Psoas muscle (tissue), 7 donors: ENCODE measurements at regions not wholly inside any gene's neighbourhood (a gene's known extent, or its start where the extent isn't known, plus 50 kb on each side); places are given as distances from the start of the nearest gene placed in this dataset.
"Not testable (repeated sequence)": the region's sequence is repeated elsewhere in the genome, so short reads cannot be mapped to it uniquely, and the experiment has no call there.

Source experiments
- ATAC-seq, 4 donors: fragments of 200-7000 bp; cut with Tn5 transposase; one replicate each; pipeline ENCODE4 v1.9.1; 2020; ENCODE audit warnings: moderate library complexity in 3 of 4, mild to moderate bottlenecking in 2 of 4
- DNase-seq, 2 donors: peaks; one replicate each; pipeline ENCODE4 v3.0.0-alpha.2; 2020
- H3K27ac ChIP-seq: fragments of 200-600 bp; one replicate; pipeline ENCODE4 v1.8.0; 2022
- H3K27me3 ChIP-seq, 3 donors: fragments of 200-600 bp in 1 of 3; one replicate each; pipeline versions ENCODE4 v1.6.1 to v1.8.0; 2013 to 2022; ENCODE audit warnings: low read length in 2 of 3, mild to moderate bottlenecking in 2 of 3, moderate library complexity in 1 of 3; ENCODE audit not compliant: insufficient read depth in 3 of 3
- H3K36me3 ChIP-seq, 2 donors: fragments of 200-600 bp in 1 of 2; one replicate each; pipeline versions ENCODE4 v1.6.1 to v1.8.0; 2013 to 2022; ENCODE audit warnings: low read depth in 1 of 2, mild to moderate bottlenecking in 1 of 2, moderate library complexity in 1 of 2; ENCODE audit not compliant: insufficient read depth in 1 of 2
- H3K4me1 ChIP-seq: fragments of 200-600 bp; one replicate; pipeline ENCODE4 v1.8.0; 2022
- H3K4me3 ChIP-seq: fragments of 200-600 bp; one replicate; pipeline ENCODE4 v1.8.0; 2022; ENCODE audit warnings: mild to moderate bottlenecking
- H3K9me3 ChIP-seq: fragments of 200-600 bp; one replicate; pipeline ENCODE4 v1.8.0; 2022
- WGBS, 3 donors: extraction: QIAGEN DNeasy Blood & Tissue Kit; methylation state at CpG; one replicate each; pipeline versions ENCODE4 v1.1.6 to v1.1.7; 2013; 5-methylcytosine and 5-hydroxymethylcytosine counted together
- intact Hi-C, 2 donors: fragments of 100-400 bp; cut with DNase I; formaldehyde crosslinking; loops; one replicate each; pipeline versions ENCODE4 v1.11.0 to v1.14.2; 2022
- TF ChIP-seq, protein P1 (sequence below): fragments of 200-600 bp; IDR thresholded peaks from one replicate; pipeline ENCODE4 v1.8.0; 2022; ENCODE audit warnings: antibody characterized with exemption
- donor health status: healthy with polysubstance abuse.
- donor health status: DM: no; HTN: no; CAD: no; lungs with moderate emphysema.
- donor health status: Bipolar disorder and iron deficiency.
- donor health status: healthy.
- donor health status: DM: yes; HTN: yes; CAD: no.
- donor health status: DM: no; HTN: no; CAD: no.
- donor health status: DM: yes; HTN: yes; CAD: no.

DNA sequence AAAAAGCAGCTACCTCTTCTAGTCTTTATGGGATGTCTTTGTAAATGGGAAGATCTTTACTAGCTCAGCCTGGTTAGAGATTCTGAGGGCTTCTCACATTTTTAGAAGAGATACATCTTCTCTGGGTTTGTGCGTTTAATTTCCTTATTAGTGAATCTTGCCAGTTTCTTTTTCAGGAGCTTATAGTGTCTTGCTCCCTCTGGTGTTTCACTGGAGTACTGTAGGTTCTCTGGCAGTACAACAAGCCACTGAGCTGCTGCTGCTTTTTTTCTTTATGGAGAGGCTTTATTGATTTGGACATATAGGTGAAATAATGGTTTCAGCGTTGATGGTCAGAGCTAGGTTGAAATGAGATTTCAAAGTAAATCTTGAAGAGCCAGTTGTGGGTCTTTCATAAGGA lies 82.9 kb downstream of the LAS1L start:
- Histone ChIP-seq H3K9me3 (no peaks in the 10 kb centered on the region), H3K36me3 (no peaks in the 10 kb centered on the region), H3K27ac (no peak overlapping the region), H3K27me3 (peaks cover 0 to 3% (median 0%) of the 10 kb centered on the region in 3 donors), H3K4me3 (no peak overlapping the region), H3K4me1 (no peaks in the 10 kb centered on the region)
- 44 to 48% (median 47%) methylated on average over 2 of the region's 2 CpGs for WGBS, 3 donors
- ATAC-seq (no peak), DNase-seq (no peak)
- TF ChIP-seq, protein P1, sequence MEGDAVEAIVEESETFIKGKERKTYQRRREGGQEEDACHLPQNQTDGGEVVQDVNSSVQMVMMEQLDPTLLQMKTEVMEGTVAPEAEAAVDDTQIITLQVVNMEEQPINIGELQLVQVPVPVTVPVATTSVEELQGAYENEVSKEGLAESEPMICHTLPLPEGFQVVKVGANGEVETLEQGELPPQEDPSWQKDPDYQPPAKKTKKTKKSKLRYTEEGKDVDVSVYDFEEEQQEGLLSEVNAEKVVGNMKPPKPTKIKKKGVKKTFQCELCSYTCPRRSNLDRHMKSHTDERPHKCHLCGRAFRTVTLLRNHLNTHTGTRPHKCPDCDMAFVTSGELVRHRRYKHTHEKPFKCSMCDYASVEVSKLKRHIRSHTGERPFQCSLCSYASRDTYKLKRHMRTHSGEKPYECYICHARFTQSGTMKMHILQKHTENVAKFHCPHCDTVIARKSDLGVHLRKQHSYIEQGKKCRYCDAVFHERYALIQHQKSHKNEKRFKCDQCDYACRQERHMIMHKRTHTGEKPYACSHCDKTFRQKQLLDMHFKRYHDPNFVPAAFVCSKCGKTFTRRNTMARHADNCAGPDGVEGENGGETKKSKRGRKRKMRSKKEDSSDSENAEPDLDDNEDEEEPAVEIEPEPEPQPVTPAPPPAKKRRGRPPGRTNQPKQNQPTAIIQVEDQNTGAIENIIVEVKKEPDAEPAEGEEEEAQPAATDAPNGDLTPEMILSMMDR = peak; percentile 12
- intact Hi-C loops = no loop called here

- TF ChIP-seq, protein P1 = no peak
- WGBS, 3 donors = 87 to 91% (median 91%) methylated on average over 2 of the region's 2 CpGs
- Histone ChIP-seq H3K27me3 (peaks cover 0 to under 1% (median 0%) of the 10 kb centered on the region in 3 donors), H3K27ac (no peak overlapping the region), H3K4me3 (no peak overlapping the region), H3K4me1 (no peaks in the 10 kb centered on the region), H3K9me3 (peaks cover 7% of the 10 kb centered on the region), H3K36me3 (no peaks in the 10 kb centered on the region)
- intact Hi-C loops = no loop called here
- no peak for DNase-seq
- no peak for ATAC-seq
Observed at GRCh38 chrX:65420154-65420553, 114.4 kb downstream of the LAS1L start.

GRCh38 chrX:65407662-65408061 lies 126.9 kb downstream of the LAS1L start:
- H3K27ac ChIP-seq, ATAC-seq, H3K36me3 ChIP-seq, H3K4me1 ChIP-seq, DNase-seq, intact Hi-C loops: not testable (repeated sequence)
- H3K9me3 ChIP-seq = peaks cover 15% of the 10 kb centered on the region
- 0 to 31% (median 1%) methylated on average over 15 to 48 of the region's 48 CpGs for WGBS, 3 donors
- peak overlapping the region; percentile 47 for H3K4me3 ChIP-seq
- H3K27me3 ChIP-seq = peaks cover 0 to 49% (median 7%) of the 10 kb centered on the region in 3 donors

GRCh38 chrX:65407157-65407626 lies 127.4 kb downstream of the LAS1L start:
- ATAC-seq (no peak), DNase-seq (no peak)
- peaks cover 0 to 49% (median 7%) of the 10 kb centered on the region in 3 donors for H3K27me3 ChIP-seq
- no peaks in the 10 kb centered on the region for H3K4me1 ChIP-seq
- TF ChIP-seq, protein P1 = no peak
- H3K9me3 ChIP-seq = peaks cover 15% of the 10 kb centered on the region
- WGBS, 3 donors = 0 to 25% (median 1%) methylated on average over 28 to 57 of the region's 63 CpGs
- no peak overlapping the region for H3K27ac ChIP-seq
- H3K36me3 ChIP-seq = no peaks in the 10 kb centered on the region
- intact Hi-C loops = no loop called here
- peak overlapping the region; percentile 47 for H3K4me3 ChIP-seq

- H3K9me3 ChIP-seq = peaks cover 15% of the 10 kb centered on the region
- DNase-seq = no peak
- no peak for ATAC-seq
- H3K4me1 ChIP-seq = no peaks in the 10 kb centered on the region
- peak overlapping the region; percentile 47 for H3K4me3 ChIP-seq
- intact Hi-C loops = no loop called here
- WGBS, 3 donors = 0 to 26% (median 0%) methylated on average over 13 to 52 of the region's 52 CpGs
- H3K27ac ChIP-seq = no peak overlapping the region
- peaks cover 0 to 49% (median 7%) of the 10 kb centered on the region in 3 donors for H3K27me3 ChIP-seq
- H3K36me3 ChIP-seq = no peaks in the 10 kb centered on the region
- TF ChIP-seq, protein P1 = no peak
Observed at GRCh38 chrX:65406532-65406931, 128.1 kb downstream of the LAS1L start.
